AG09309 (cell line): ENCODE measurements at regions not wholly inside any gene's neighbourhood (a gene's known extent, or its start where the extent isn't known, plus 50 kb on each side); places are given as distances from the start of the nearest gene placed in this dataset.

ENCODE experiments used
- DNase-seq: peaks from one replicate; pipeline ENCODE4 v3.0.0-alpha.2; 2010; ENCODE audit warnings: low read depth
- H3K4me3 ChIP-seq: 2 replicates; pipeline ENCODE4 v1.5.1; 2011; ENCODE audit warnings: mild to moderate bottlenecking, low read depth, low read length, moderate library complexity; ENCODE audit not compliant: control insufficient read depth
- CTCF ChIP-seq: IDR thresholded peaks from 2 replicates; pipeline ENCODE4 v1.5.1; 2011; ENCODE audit warnings: mild to moderate bottlenecking, low read depth, low read length, inconsistent platforms; ENCODE audit not compliant: insufficient read depth, control insufficient read depth; ENCODE audit errors: missing control alignments

GRCh38 chr3:25338158-25338725, 89.8 kb upstream of the RARB start:
- no peak for TF ChIP-seq CTCF
- no peak overlapping the region for H3K4me3 ChIP-seq
- no peak for DNase-seq

- DNase-seq = no peak
- H3K4me3 ChIP-seq = no peak overlapping the region
- no peak for TF ChIP-seq CTCF
Observed at GRCh38 chr3:25339225-25339624, 88.8 kb upstream of the RARB start.

GRCh38 chr3:25344670-25345069, 83.4 kb upstream of the RARB start:
- H3K4me3 ChIP-seq = no peak overlapping the region
- no peak for TF ChIP-seq CTCF
- DNase-seq = no peak

- no peak for DNase-seq
- TF ChIP-seq CTCF = no peak
- H3K4me3 ChIP-seq = no peak overlapping the region
Observed at GRCh38 chr3:25349095-25349494, 79.0 kb upstream of the RARB start.

- no peak for DNase-seq
- no peak for TF ChIP-seq CTCF
- no peak overlapping the region for H3K4me3 ChIP-seq
Observed at GRCh38 chr3:25349828-25350724, 78.0 kb upstream of the RARB start.

- no peak for DNase-seq
- TF ChIP-seq CTCF = no peak
- H3K4me3 ChIP-seq = no peak overlapping the region
Observed at GRCh38 chr3:25350725-25351114, 77.3 kb upstream of the RARB start.
